GM23338 (cell line): ENCODE measurements at regions not wholly inside any gene's neighbourhood (a gene's known extent, or its start where the extent isn't known, plus 50 kb on each side); places are given as distances from the start of the nearest gene placed in this dataset.

Experiments used
- CREB1 ChIP-seq: fragments of 250-450 bp; sonication (Bioruptor Pico); IDR thresholded peaks from 2 replicates; pipeline ENCODE4 v1.5.0; 2020; ENCODE audit warnings: low read depth, mild to moderate bottlenecking, moderate library complexity
- EZH2 ChIP-seq: fragments of 200-600 bp; sonication (generic); IDR thresholded peaks from one replicate; pipeline ENCODE4 v1.8.0; 2017; ENCODE audit warnings: antibody characterized with exemption, mild to moderate bottlenecking, low read depth; ENCODE audit not compliant: unreplicated experiment
- EZH2phosphoT487 ChIP-seq: fragments of 200-600 bp; sonication (generic); IDR thresholded peaks from one replicate; pipeline ENCODE4 v1.8.1; 2018; ENCODE audit warnings: antibody characterized with exemption; ENCODE audit not compliant: unreplicated experiment
- JUNB ChIP-seq: IDR thresholded peaks from one replicate; pipeline ENCODE4 v1.6.1; 2016; ENCODE audit warnings: antibody characterized with exemption; ENCODE audit not compliant: unreplicated experiment
- NANOG ChIP-seq: IDR thresholded peaks from 2 replicates; pipeline ENCODE4 v1.6.1; 2016; ENCODE audit warnings: antibody characterized with exemption, borderline replicate concordance
- POLR2AphosphoS5 ChIP-seq: IDR thresholded peaks from 2 replicates; pipeline ENCODE4 v1.6.1; 2016; ENCODE audit warnings: antibody characterized with exemption, low read depth
- STAT1 ChIP-seq: IDR thresholded peaks from one replicate; pipeline ENCODE4 v1.6.1; 2016; ENCODE audit warnings: antibody characterized with exemption; ENCODE audit not compliant: unreplicated experiment
- ZNF331 ChIP-seq: fragments of 250-450 bp; sonication (Bioruptor Pico); IDR thresholded peaks from 2 replicates; pipeline ENCODE4 v1.5.0; 2020; ENCODE audit warnings: low read depth, mild to moderate bottlenecking, moderate library complexity
- TF ChIP-seq, protein P1 (sequence below), 2 experiments: fragments of 200-600 bp in 1 of 2; sonication (generic) in 1 of 2; conservative IDR thresholded peaks; 2 replicates each; pipeline versions ENCODE4 v1.5.1 to v1.6.1; 2016 to 2017; ENCODE audit warnings: antibody characterized with exemption in 2 of 2, low read depth in 2 of 2, mild to moderate bottlenecking in 2 of 2, moderate library complexity in 1 of 2
- TF ChIP-seq, protein P2 (sequence below): IDR thresholded peaks from one replicate; pipeline ENCODE4 v1.6.1; 2018; ENCODE audit warnings: antibody characterized with exemption; ENCODE audit not compliant: unreplicated experiment
- TF ChIP-seq, protein P3 (sequence below): fragments of 250-450 bp; sonication (Bioruptor Pico); IDR thresholded peaks from 2 replicates; pipeline ENCODE4 v1.5.0; 2020; ENCODE audit warnings: mild to moderate bottlenecking, moderate library complexity
- TF ChIP-seq, protein P4 (sequence below): IDR thresholded peaks from 2 replicates; pipeline ENCODE4 v1.6.1; 2016; ENCODE audit warnings: antibody characterized with exemption

DNA sequence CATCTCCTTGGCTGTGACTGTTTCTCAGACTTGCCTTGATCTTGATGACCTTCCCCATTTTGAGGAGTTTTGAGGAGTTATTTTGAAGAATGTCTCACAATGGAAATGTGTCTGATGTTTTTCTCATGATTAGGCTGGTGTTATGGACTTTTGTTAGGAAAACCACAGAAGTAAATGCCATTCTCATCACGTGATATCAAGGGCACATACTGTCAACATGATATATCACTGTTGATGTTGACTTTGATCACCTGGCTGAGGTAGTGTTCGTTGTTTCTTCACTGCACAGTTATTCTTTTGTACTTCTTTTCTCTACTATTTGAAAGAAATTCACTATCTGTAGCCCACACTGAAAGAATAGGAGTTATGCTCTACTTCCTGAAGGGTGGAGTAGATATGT lies 194.7 kb upstream of the MPHOSPH6 start:
- TF ChIP-seq POLR2AphosphoS5 (no peak), CREB1 (CRISPR knock-in tag) (no peak), EZH2 (no peak), EZH2phosphoT487 (no peak), ZNF331 (CRISPR knock-in tag) (no peak), JUNB (no peak), NANOG (no peak), STAT1 (no peak)
- TF ChIP-seq, protein P1, sequence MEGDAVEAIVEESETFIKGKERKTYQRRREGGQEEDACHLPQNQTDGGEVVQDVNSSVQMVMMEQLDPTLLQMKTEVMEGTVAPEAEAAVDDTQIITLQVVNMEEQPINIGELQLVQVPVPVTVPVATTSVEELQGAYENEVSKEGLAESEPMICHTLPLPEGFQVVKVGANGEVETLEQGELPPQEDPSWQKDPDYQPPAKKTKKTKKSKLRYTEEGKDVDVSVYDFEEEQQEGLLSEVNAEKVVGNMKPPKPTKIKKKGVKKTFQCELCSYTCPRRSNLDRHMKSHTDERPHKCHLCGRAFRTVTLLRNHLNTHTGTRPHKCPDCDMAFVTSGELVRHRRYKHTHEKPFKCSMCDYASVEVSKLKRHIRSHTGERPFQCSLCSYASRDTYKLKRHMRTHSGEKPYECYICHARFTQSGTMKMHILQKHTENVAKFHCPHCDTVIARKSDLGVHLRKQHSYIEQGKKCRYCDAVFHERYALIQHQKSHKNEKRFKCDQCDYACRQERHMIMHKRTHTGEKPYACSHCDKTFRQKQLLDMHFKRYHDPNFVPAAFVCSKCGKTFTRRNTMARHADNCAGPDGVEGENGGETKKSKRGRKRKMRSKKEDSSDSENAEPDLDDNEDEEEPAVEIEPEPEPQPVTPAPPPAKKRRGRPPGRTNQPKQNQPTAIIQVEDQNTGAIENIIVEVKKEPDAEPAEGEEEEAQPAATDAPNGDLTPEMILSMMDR (conservative IDR thresholded peaks at IDR 0.05; ENCODE audit: low read depth in 2 of 2) = no peak
- TF ChIP-seq, protein P2, sequence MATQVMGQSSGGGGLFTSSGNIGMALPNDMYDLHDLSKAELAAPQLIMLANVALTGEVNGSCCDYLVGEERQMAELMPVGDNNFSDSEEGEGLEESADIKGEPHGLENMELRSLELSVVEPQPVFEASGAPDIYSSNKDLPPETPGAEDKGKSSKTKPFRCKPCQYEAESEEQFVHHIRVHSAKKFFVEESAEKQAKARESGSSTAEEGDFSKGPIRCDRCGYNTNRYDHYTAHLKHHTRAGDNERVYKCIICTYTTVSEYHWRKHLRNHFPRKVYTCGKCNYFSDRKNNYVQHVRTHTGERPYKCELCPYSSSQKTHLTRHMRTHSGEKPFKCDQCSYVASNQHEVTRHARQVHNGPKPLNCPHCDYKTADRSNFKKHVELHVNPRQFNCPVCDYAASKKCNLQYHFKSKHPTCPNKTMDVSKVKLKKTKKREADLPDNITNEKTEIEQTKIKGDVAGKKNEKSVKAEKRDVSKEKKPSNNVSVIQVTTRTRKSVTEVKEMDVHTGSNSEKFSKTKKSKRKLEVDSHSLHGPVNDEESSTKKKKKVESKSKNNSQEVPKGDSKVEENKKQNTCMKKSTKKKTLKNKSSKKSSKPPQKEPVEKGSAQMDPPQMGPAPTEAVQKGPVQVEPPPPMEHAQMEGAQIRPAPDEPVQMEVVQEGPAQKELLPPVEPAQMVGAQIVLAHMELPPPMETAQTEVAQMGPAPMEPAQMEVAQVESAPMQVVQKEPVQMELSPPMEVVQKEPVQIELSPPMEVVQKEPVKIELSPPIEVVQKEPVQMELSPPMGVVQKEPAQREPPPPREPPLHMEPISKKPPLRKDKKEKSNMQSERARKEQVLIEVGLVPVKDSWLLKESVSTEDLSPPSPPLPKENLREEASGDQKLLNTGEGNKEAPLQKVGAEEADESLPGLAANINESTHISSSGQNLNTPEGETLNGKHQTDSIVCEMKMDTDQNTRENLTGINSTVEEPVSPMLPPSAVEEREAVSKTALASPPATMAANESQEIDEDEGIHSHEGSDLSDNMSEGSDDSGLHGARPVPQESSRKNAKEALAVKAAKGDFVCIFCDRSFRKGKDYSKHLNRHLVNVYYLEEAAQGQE = no peak
- TF ChIP-seq, protein P3, sequence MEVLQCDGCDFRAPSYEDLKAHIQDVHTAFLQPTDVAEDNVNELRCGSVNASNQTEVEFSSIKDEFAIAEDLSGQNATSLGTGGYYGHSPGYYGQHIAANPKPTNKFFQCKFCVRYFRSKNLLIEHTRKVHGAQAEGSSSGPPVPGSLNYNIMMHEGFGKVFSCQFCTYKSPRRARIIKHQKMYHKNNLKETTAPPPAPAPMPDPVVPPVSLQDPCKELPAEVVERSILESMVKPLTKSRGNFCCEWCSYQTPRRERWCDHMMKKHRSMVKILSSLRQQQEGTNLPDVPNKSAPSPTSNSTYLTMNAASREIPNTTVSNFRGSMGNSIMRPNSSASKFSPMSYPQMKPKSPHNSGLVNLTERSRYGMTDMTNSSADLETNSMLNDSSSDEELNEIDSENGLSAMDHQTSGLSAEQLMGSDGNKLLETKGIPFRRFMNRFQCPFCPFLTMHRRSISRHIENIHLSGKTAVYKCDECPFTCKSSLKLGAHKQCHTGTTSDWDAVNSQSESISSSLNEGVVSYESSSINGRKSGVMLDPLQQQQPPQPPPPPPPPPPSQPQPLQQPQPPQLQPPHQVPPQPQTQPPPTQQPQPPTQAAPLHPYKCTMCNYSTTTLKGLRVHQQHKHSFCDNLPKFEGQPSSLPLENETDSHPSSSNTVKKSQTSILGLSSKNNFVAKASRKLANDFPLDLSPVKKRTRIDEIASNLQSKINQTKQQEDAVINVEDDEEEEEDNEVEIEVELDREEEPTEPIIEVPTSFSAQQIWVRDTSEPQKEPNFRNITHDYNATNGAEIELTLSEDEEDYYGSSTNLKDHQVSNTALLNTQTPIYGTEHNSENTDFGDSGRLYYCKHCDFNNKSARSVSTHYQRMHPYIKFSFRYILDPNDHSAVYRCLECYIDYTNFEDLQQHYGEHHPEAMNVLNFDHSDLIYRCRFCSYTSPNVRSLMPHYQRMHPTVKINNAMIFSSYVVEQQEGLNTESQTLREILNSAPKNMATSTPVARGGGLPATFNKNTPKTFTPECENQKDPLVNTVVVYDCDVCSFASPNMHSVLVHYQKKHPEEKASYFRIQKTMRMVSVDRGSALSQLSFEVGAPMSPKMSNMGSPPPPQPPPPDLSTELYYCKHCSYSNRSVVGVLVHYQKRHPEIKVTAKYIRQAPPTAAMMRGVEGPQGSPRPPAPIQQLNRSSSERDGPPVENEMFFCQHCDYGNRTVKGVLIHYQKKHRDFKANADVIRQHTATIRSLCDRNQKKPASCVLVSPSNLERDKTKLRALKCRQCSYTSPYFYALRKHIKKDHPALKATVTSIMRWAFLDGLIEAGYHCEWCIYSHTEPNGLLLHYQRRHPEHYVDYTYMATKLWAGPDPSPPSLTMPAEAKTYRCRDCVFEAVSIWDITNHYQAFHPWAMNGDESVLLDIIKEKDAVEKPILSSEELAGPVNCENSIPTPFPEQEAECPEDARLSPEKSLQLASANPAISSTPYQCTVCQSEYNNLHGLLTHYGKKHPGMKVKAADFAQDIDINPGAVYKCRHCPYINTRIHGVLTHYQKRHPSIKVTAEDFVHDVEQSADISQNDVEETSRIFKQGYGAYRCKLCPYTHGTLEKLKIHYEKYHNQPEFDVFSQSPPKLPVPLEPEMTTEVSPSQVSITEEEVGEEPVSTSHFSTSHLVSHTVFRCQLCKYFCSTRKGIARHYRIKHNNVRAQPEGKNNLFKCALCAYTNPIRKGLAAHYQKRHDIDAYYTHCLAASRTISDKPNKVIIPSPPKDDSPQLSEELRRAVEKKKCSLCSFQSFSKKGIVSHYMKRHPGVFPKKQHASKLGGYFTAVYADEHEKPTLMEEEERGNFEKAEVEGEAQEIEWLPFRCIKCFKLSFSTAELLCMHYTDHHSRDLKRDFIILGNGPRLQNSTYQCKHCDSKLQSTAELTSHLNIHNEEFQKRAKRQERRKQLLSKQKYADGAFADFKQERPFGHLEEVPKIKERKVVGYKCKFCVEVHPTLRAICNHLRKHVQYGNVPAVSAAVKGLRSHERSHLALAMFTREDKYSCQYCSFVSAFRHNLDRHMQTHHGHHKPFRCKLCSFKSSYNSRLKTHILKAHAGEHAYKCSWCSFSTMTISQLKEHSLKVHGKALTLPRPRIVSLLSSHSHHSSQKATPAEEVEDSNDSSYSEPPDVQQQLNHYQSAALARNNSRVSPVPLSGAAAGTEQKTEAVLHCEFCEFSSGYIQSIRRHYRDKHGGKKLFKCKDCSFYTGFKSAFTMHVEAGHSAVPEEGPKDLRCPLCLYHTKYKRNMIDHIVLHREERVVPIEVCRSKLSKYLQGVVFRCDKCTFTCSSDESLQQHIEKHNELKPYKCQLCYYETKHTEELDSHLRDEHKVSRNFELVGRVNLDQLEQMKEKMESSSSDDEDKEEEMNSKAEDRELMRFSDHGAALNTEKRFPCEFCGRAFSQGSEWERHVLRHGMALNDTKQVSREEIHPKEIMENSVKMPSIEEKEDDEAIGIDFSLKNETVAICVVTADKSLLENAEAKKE = no peak
- TF ChIP-seq, protein P4, sequence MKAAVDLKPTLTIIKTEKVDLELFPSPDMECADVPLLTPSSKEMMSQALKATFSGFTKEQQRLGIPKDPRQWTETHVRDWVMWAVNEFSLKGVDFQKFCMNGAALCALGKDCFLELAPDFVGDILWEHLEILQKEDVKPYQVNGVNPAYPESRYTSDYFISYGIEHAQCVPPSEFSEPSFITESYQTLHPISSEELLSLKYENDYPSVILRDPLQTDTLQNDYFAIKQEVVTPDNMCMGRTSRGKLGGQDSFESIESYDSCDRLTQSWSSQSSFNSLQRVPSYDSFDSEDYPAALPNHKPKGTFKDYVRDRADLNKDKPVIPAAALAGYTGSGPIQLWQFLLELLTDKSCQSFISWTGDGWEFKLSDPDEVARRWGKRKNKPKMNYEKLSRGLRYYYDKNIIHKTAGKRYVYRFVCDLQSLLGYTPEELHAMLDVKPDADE = no peak
